ENCODE measurements at regions not wholly inside any gene's neighbourhood (a gene's known extent, or its start where the extent isn't known, plus 50 kb on each side); places are given as distances from the start of the nearest gene placed in this dataset.

DNA sequence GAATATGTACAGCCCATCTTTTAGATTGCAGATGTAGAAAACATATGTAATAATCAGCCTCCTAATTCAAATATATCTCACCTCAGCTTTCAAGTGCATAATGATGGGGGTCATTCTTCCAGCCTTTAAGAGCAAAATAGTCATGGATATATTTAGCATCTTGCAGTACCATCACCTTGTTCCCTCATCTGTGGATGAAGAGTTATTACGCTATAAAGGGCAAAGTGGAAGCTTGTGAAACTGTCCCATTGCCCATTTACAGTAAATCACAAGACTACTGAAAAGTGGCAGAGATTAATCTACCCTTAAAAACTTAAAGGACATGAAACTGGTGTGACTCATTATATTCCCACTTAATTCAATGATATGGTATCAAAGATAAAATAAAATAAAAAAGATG is 979.7 kb upstream of the HS3ST1 start:
- TF ChIP-seq TCF7L2 (IDR thresholded peaks at IDR 0.05; ENCODE audit: borderline replicate concordance, low read depth, low read length), result no peak
- no peak for TF ChIP-seq PATZ1 (tag by site-specific recombination; IDR thresholded peaks at IDR 0.05)
- no peak for TF ChIP-seq YY1 (tag by site-specific recombination; IDR thresholded peaks at IDR 0.05)
- no peak for TF ChIP-seq ZBTB21 (tag by site-specific recombination; IDR thresholded peaks at IDR 0.05)
- no peak for TF ChIP-seq ZNF837 (tag by site-specific recombination; IDR thresholded peaks at IDR 0.05)
